LNCaP clone FGC (cell line): ENCODE measurements at regions not wholly inside any gene's neighbourhood (a gene's known extent, or its start where the extent isn't known, plus 50 kb on each side); places are given as distances from the start of the nearest gene placed in this dataset.
"Not testable (repeated sequence)": the region's sequence is repeated elsewhere in the genome, so short reads cannot be mapped to it uniquely, and the experiment has no call there.

Experiments used
- DNase-seq: peaks from one replicate; pipeline ENCODE4 v3.0.0-alpha.2; 2011; ENCODE audit warnings: low read depth
- H3K4me3 ChIP-seq: 2 replicates; pipeline ENCODE4 v1.5.1; 2011; ENCODE audit warnings: mild to moderate bottlenecking, low read depth, low read length, control low read depth
- TF ChIP-seq, protein P1 (sequence below): IDR thresholded peaks from 2 replicates; pipeline ENCODE4 v1.5.1; 2012; ENCODE audit warnings: mild to moderate bottlenecking; ENCODE audit not compliant: control insufficient read depth, insufficient read depth; ENCODE audit errors: extremely low read depth

DNA sequence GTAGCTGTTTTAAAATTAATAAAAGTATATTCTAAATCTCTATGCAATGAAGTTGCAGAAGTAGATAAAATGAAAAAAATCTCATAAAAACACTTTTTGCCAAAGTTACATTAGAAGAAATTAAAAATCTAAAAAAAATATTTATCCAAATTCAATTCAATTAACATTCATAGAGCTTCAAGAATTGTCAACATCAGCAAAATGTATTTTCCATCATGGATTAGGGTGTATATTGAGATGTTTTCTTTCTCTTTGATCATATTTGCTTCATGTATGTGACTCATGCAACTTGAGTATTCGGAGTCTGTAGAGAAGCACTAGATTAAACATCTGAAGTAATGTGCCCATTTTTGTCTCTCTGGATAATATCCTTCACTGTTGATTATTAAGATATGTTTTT is 415.3 kb upstream of the FAM174A start:
- TF ChIP-seq, protein P1, sequence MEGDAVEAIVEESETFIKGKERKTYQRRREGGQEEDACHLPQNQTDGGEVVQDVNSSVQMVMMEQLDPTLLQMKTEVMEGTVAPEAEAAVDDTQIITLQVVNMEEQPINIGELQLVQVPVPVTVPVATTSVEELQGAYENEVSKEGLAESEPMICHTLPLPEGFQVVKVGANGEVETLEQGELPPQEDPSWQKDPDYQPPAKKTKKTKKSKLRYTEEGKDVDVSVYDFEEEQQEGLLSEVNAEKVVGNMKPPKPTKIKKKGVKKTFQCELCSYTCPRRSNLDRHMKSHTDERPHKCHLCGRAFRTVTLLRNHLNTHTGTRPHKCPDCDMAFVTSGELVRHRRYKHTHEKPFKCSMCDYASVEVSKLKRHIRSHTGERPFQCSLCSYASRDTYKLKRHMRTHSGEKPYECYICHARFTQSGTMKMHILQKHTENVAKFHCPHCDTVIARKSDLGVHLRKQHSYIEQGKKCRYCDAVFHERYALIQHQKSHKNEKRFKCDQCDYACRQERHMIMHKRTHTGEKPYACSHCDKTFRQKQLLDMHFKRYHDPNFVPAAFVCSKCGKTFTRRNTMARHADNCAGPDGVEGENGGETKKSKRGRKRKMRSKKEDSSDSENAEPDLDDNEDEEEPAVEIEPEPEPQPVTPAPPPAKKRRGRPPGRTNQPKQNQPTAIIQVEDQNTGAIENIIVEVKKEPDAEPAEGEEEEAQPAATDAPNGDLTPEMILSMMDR: no peak
- no peak for DNase-seq
- H3K4me3 ChIP-seq: no peak overlapping the region

DNA sequence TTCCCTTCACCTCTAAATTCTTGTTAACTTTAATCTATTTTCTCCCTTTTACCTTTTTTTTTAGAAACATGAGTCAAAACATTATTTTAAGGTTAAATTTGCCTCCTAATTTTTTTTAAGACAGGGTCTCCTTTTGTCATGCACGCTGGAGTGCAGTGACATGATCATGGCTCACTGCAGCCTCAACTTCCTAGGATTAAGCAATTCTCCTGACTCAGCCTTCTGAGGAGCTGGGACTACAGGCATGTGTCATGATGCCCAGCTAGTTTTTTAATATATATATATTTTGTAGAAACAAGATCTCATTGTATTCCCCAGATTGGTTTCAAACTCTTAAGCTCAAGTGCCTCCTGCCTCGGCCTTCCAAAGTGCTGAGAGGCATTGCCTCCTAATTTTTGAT is 424.7 kb upstream of the FAM174A start:
- TF ChIP-seq, protein P1: no peak
- H3K4me3 ChIP-seq: no peak overlapping the region
- DNase-seq: no peak

DNA sequence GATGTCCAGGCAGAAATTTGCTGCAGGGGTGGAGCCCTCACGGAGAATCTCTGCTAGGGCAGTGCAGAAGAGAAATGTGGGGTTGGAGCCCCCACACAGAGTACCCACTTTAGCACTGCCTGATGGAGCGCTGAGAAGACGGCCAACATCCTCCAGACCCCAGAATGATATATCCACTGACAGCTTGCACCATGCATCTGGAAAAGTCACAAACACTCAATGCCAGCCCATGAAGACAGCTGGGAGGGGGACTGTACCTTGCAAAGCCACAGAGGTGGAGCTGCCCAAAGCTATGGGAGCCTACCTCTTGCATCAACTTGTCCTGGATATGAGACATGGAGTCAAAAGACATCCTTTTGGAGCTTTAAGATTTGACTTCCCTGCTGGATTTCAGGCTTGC is 426.3 kb upstream of the FAM174A start:
- H3K4me3 ChIP-seq: no peak overlapping the region
- TF ChIP-seq, protein P1: no peak
- no peak for DNase-seq

DNA sequence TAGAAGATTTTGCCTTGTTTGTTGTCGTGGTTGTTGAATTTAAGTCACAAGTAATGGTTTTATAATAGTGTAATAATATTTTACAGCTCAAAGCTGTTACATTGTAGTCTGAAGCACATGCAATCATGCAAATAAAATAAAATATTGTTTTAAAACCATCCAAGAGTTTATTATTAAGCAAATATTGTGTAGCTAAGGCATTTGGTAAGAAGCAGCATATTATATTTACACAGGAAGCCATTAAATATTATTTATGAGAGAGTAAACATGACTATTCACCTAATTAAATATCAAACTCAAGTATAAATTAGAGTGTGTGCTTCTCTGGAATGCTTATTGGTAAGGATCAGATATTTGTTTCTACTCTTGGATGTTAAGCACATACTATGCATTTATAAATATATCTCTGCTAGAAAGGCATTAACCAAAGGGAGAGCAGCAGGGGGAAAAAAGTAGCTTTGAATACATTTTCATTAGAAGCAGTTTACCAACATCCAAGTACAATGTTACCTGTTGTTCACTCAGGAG is 431.5 kb upstream of the FAM174A start:
- DNase-seq: peak; percentile 53
- H3K4me3 ChIP-seq: not testable (repeated sequence)

DNA sequence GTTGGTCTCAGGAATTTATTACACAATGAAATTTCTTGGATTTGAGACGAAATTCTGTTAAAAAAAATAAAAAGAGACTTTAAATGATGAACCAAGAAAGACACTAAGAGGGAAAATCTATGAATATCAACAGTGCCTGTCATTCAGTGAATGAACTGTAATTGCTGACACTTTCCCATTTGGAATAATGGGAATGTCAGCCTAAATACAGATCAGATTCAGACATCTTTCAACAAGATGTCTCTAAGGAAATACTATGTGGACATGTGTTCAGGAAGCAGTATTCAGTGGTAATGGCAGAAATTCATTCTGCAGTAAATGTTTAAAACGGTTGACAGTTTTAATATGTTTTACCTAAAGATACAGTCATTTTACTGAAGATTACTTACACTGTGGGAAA is 433.7 kb upstream of the FAM174A start:
- not testable (repeated sequence) for H3K4me3 ChIP-seq, DNase-seq

DNA sequence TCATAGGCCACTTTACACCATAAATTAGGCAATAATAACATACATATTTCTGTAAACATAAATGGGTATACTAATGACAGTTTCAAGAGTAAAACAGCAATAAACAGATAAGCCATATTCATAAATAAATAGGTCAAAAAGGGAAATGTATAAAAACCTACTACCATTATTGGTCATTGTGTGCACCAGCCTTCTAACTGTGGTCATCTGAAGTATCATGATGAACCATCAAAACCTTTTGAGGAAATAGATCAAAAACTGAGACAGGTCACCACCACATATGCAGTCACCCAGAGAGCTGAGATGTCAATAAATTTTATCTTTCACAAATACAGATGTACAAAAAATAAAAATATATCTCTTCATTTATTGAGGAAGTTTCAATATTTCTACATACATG is 438.8 kb upstream of the FAM174A start:
- H3K4me3 ChIP-seq, DNase-seq: not testable (repeated sequence)

DNA sequence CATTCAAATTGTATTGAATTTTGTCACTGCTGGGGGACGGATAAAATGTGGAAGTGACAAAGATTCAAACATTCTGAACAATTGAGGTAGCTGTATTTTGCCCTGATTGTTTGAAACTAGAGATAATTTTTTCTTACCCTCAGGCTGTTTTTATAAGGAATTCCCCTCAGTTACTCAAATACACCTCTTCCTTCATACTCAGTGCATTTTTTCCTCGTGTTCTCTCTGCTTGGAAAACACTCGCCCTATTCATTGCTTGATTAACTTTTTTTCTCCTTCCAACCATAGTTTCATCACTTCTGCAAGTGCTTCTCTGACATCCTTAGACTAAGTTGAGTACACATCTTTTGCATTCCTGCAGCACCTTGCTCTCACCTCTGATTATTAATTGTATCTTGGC is 454.5 kb upstream of the FAM174A start:
- DNase-seq, H3K4me3 ChIP-seq: not testable (repeated sequence)

DNA sequence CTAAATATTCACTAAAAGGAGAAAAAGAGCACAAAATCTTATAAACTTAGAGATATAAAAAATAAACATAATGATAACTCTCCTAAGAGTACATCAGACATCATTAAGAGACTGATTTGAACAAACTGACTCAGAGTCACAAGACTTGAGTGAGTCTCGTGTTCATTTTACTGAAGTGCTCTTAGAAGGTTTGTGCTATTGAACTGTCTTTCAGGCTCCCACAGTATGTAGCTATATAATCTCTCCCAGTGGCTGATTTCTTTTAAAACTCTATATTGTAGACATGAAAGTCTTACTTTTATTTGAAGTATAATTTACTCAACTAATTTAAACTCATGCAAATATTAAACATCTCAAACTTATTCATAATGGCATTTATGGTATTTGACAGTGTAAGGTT is 456.0 kb upstream of the FAM174A start:
- not testable (repeated sequence) for H3K4me3 ChIP-seq, DNase-seq

DNA sequence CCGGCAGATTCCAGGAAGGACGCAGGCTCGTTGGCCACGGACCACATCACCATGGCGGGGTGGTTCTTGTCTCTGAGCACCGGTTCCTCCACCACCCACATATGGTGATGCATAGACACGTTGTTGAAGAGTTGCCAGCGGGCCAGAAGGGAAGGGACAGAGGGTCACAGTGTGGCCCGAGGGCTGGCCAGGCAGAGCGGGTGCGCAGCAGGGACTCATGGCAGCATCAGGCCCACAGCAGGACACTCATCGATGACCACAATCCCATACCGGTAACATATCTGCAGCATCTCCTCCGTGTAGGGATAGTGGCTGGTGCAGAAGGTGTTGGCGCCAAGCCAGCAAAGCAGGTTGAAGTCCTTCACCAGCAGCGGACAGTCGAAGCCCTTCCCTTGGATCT is 469.2 kb upstream of the FAM174A start:
- H3K4me3 ChIP-seq, DNase-seq: not testable (repeated sequence)

DNA sequence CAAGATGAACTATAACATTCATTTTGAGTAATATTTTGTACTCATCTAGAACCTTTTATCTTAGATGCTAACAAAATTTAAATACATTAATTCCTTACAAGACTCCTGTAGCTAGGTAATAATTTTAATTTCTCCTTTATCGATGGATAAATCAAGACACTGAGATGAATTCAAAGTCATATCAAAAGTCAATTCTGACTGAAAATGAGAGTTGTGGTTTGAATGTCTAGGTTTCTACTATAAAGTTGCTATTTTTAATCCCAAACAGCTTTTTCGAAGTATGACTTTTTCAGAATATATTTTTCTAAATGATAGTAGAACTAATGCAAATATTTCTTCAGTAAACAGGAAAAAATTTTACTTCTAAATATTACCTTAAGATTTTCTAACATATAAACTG is 491.7 kb upstream of the FAM174A start:
- TF ChIP-seq, protein P1: no peak
- no peak for DNase-seq
- H3K4me3 ChIP-seq: no peak overlapping the region
